ENCODE measurements at regions not wholly inside any gene's neighbourhood (a gene's known extent, or its start where the extent isn't known, plus 50 kb on each side); places are given as distances from the start of the nearest gene placed in this dataset.

DNA sequence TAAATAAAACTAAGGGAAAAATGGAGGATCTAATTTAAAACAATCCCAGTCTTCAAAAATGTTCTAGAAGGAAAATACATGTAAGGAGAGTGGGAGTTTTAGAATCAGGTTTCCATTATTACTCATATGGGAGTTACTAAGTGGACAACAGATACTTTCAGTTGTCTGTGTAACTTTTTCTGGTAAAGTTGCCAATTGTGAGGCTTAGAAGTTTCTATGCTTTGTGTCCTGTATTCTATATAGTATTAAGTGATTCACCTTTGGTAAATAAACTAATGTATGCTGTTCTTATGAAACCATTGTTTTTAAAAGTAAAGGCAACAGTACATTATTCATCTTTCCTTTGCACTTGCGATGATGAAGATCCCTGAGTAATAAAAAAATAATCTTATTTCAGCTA, 274.9 kb downstream of the NR4A2 start (continued):
- TF ChIP-seq STAT1 (IDR thresholded peaks at IDR 0.05; ENCODE audit: unreplicated experiment) = no peak
- TF ChIP-seq EZH2 (IDR thresholded peaks at IDR 0.05; ENCODE audit: low read depth, unreplicated experiment) = no peak
- TF ChIP-seq, protein P1, sequence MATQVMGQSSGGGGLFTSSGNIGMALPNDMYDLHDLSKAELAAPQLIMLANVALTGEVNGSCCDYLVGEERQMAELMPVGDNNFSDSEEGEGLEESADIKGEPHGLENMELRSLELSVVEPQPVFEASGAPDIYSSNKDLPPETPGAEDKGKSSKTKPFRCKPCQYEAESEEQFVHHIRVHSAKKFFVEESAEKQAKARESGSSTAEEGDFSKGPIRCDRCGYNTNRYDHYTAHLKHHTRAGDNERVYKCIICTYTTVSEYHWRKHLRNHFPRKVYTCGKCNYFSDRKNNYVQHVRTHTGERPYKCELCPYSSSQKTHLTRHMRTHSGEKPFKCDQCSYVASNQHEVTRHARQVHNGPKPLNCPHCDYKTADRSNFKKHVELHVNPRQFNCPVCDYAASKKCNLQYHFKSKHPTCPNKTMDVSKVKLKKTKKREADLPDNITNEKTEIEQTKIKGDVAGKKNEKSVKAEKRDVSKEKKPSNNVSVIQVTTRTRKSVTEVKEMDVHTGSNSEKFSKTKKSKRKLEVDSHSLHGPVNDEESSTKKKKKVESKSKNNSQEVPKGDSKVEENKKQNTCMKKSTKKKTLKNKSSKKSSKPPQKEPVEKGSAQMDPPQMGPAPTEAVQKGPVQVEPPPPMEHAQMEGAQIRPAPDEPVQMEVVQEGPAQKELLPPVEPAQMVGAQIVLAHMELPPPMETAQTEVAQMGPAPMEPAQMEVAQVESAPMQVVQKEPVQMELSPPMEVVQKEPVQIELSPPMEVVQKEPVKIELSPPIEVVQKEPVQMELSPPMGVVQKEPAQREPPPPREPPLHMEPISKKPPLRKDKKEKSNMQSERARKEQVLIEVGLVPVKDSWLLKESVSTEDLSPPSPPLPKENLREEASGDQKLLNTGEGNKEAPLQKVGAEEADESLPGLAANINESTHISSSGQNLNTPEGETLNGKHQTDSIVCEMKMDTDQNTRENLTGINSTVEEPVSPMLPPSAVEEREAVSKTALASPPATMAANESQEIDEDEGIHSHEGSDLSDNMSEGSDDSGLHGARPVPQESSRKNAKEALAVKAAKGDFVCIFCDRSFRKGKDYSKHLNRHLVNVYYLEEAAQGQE (IDR thresholded peaks at IDR 0.05; ENCODE audit: unreplicated experiment) = no peak
- no peak for TF ChIP-seq POLR2AphosphoS5 (IDR thresholded peaks at IDR 0.05; ENCODE audit: low read depth)
- TF ChIP-seq ZNF331 (CRISPR knock-in tag; IDR thresholded peaks at IDR 0.05; ENCODE audit: low read depth) = no peak
- TF ChIP-seq EZH2phosphoT487 (IDR thresholded peaks at IDR 0.05; ENCODE audit: unreplicated experiment) = no peak
- TF ChIP-seq, protein P2, sequence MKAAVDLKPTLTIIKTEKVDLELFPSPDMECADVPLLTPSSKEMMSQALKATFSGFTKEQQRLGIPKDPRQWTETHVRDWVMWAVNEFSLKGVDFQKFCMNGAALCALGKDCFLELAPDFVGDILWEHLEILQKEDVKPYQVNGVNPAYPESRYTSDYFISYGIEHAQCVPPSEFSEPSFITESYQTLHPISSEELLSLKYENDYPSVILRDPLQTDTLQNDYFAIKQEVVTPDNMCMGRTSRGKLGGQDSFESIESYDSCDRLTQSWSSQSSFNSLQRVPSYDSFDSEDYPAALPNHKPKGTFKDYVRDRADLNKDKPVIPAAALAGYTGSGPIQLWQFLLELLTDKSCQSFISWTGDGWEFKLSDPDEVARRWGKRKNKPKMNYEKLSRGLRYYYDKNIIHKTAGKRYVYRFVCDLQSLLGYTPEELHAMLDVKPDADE (IDR thresholded peaks at IDR 0.05) = no peak
- TF ChIP-seq, protein P3, sequence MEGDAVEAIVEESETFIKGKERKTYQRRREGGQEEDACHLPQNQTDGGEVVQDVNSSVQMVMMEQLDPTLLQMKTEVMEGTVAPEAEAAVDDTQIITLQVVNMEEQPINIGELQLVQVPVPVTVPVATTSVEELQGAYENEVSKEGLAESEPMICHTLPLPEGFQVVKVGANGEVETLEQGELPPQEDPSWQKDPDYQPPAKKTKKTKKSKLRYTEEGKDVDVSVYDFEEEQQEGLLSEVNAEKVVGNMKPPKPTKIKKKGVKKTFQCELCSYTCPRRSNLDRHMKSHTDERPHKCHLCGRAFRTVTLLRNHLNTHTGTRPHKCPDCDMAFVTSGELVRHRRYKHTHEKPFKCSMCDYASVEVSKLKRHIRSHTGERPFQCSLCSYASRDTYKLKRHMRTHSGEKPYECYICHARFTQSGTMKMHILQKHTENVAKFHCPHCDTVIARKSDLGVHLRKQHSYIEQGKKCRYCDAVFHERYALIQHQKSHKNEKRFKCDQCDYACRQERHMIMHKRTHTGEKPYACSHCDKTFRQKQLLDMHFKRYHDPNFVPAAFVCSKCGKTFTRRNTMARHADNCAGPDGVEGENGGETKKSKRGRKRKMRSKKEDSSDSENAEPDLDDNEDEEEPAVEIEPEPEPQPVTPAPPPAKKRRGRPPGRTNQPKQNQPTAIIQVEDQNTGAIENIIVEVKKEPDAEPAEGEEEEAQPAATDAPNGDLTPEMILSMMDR (conservative IDR thresholded peaks at IDR 0.05; ENCODE audit: low read depth in 2 of 2) = no peak

DNA sequence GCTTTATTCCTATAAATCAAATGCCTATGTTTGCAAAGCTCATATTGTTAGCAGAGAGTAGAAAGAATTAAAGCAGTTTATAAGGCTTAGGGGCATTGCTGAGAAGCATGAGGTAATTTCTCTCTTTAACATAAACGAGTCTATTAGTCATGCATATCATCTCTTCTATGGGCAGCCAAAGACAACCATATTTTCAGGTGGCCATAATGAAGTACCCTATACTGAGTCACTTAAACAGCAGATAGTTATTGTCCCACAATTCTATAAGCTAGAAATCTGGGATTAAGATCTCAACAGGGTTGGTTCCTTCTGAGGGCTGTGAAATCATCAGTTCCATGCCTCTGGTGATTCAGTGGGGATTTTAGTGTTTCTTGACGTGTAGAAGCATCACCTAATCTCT, 277.5 kb downstream of the NR4A2 start:
- no peaks in the 10 kb centered on the region for H3K79me2 ChIP-seq (replicated peaks; ENCODE audit: insufficient read depth)
- Mint-ChIP-seq H3K27ac (no peak overlapping the region), H3K36me3 (ENCODE audit: low read depth) (no peaks in the 10 kb centered on the region), H3K9me3 (no peaks in the 10 kb centered on the region), H3K27me3 (ENCODE audit: insufficient read depth, low read depth, poor library complexity) (no peaks in the 10 kb centered on the region), H3K4me3 (no peak overlapping the region), H3K4me1 (no peaks in the 10 kb centered on the region; the same call in 2 of the 3 replicates)
- H3K4me2 ChIP-seq = no peak overlapping the region
- no peak overlapping the region for H2AFZ ChIP-seq
- H3K27ac ChIP-seq (ENCODE audit: low read depth) = no peak overlapping the region
- no peak overlapping the region for H3K4me3 ChIP-seq
- no peaks in the 10 kb centered on the region for H3K27me3 ChIP-seq (ENCODE audit: insufficient read depth)
- no peaks in the 10 kb centered on the region for H3K36me3 ChIP-seq (ENCODE audit: insufficient read depth)
- no peaks in the 10 kb centered on the region for H4K20me1 ChIP-seq (replicated peaks; ENCODE audit: insufficient read depth)
- no peaks in the 10 kb centered on the region for H3F3A ChIP-seq (replicated peaks; ENCODE audit: low read depth)
- ATAC-seq (no peak), DNase-seq (ENCODE audit: low spot score) (no peak)
- no peaks in the 10 kb centered on the region for H3K4me1 ChIP-seq (ENCODE audit: insufficient read depth)
- no peaks in the 10 kb centered on the region for H3K9me2 ChIP-seq (ENCODE audit: insufficient read depth)
- no peak for TF ChIP-seq NANOG (IDR thresholded peaks at IDR 0.05; ENCODE audit: borderline replicate concordance)
- TF ChIP-seq, protein P4, sequence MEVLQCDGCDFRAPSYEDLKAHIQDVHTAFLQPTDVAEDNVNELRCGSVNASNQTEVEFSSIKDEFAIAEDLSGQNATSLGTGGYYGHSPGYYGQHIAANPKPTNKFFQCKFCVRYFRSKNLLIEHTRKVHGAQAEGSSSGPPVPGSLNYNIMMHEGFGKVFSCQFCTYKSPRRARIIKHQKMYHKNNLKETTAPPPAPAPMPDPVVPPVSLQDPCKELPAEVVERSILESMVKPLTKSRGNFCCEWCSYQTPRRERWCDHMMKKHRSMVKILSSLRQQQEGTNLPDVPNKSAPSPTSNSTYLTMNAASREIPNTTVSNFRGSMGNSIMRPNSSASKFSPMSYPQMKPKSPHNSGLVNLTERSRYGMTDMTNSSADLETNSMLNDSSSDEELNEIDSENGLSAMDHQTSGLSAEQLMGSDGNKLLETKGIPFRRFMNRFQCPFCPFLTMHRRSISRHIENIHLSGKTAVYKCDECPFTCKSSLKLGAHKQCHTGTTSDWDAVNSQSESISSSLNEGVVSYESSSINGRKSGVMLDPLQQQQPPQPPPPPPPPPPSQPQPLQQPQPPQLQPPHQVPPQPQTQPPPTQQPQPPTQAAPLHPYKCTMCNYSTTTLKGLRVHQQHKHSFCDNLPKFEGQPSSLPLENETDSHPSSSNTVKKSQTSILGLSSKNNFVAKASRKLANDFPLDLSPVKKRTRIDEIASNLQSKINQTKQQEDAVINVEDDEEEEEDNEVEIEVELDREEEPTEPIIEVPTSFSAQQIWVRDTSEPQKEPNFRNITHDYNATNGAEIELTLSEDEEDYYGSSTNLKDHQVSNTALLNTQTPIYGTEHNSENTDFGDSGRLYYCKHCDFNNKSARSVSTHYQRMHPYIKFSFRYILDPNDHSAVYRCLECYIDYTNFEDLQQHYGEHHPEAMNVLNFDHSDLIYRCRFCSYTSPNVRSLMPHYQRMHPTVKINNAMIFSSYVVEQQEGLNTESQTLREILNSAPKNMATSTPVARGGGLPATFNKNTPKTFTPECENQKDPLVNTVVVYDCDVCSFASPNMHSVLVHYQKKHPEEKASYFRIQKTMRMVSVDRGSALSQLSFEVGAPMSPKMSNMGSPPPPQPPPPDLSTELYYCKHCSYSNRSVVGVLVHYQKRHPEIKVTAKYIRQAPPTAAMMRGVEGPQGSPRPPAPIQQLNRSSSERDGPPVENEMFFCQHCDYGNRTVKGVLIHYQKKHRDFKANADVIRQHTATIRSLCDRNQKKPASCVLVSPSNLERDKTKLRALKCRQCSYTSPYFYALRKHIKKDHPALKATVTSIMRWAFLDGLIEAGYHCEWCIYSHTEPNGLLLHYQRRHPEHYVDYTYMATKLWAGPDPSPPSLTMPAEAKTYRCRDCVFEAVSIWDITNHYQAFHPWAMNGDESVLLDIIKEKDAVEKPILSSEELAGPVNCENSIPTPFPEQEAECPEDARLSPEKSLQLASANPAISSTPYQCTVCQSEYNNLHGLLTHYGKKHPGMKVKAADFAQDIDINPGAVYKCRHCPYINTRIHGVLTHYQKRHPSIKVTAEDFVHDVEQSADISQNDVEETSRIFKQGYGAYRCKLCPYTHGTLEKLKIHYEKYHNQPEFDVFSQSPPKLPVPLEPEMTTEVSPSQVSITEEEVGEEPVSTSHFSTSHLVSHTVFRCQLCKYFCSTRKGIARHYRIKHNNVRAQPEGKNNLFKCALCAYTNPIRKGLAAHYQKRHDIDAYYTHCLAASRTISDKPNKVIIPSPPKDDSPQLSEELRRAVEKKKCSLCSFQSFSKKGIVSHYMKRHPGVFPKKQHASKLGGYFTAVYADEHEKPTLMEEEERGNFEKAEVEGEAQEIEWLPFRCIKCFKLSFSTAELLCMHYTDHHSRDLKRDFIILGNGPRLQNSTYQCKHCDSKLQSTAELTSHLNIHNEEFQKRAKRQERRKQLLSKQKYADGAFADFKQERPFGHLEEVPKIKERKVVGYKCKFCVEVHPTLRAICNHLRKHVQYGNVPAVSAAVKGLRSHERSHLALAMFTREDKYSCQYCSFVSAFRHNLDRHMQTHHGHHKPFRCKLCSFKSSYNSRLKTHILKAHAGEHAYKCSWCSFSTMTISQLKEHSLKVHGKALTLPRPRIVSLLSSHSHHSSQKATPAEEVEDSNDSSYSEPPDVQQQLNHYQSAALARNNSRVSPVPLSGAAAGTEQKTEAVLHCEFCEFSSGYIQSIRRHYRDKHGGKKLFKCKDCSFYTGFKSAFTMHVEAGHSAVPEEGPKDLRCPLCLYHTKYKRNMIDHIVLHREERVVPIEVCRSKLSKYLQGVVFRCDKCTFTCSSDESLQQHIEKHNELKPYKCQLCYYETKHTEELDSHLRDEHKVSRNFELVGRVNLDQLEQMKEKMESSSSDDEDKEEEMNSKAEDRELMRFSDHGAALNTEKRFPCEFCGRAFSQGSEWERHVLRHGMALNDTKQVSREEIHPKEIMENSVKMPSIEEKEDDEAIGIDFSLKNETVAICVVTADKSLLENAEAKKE (CRISPR knock-in tag; IDR thresholded peaks at IDR 0.05) = no peak
- no peak for TF ChIP-seq EZH2 (IDR thresholded peaks at IDR 0.05; ENCODE audit: low read depth, unreplicated experiment)
- no peak for TF ChIP-seq ZNF331 (CRISPR knock-in tag; IDR thresholded peaks at IDR 0.05; ENCODE audit: low read depth)
- TF ChIP-seq CREB1 (CRISPR knock-in tag; IDR thresholded peaks at IDR 0.05; ENCODE audit: low read depth) = no peak

Measured in GM23338 (cell line).